KMS-11 (cell line): ENCODE measurements at regions not wholly inside any gene's neighbourhood (a gene's known extent, or its start where the extent isn't known, plus 50 kb on each side); places are given as distances from the start of the nearest gene placed in this dataset.

ENCODE experiments used
- H2AFZ ChIP-seq: fragments of 200-600 bp; sonication (generic); 2 replicates; pipeline ENCODE4 v1.6.1; 2016; ENCODE audit warnings: antibody characterized with exemption, mixed run types, low read depth
- H3K27ac ChIP-seq: fragments of 200-600 bp; sonication (generic); 2 replicates; pipeline ENCODE4 v1.6.1; 2016; ENCODE audit warnings: mild to moderate bottlenecking, mixed run types
- H3K27me3 ChIP-seq: fragments of 200-600 bp; sonication (generic); 2 replicates; pipeline ENCODE4 v1.6.1; 2017; ENCODE audit warnings: mild to moderate bottlenecking, low read depth, mixed run types, moderate library complexity; ENCODE audit not compliant: insufficient read depth
- H3K36me3 ChIP-seq: fragments of 200-600 bp; sonication (generic); 2 replicates; pipeline ENCODE4 v1.6.1; 2017; ENCODE audit warnings: mild to moderate bottlenecking, mixed run types; ENCODE audit not compliant: insufficient read depth
- H3K4me1 ChIP-seq: fragments of 200-600 bp; sonication (generic); 2 replicates; pipeline ENCODE4 v1.6.1; 2016; ENCODE audit warnings: mild to moderate bottlenecking, low read depth, mixed run types; ENCODE audit not compliant: poor library complexity, severe bottlenecking
- H3K4me2 ChIP-seq: fragments of 200-600 bp; sonication (generic); 2 replicates; pipeline ENCODE4 v1.7.0; 2016; ENCODE audit warnings: mild to moderate bottlenecking, mixed run types
- H3K4me3 ChIP-seq: fragments of 200-600 bp; sonication (generic); IDR thresholded peaks from 2 replicates; pipeline ENCODE4 v1.6.1; 2017; ENCODE audit warnings: low read depth, low read length, mixed read lengths; ENCODE audit not compliant: insufficient read depth
- H3K79me2 ChIP-seq: fragments of 200-600 bp; sonication (generic); 2 replicates; pipeline ENCODE4 v1.6.1; 2016; ENCODE audit warnings: low read depth, mixed run types; ENCODE audit not compliant: insufficient read depth
- H3K9ac ChIP-seq: fragments of 200-600 bp; sonication (generic); 2 replicates; pipeline ENCODE4 v1.6.1; 2016; ENCODE audit warnings: mild to moderate bottlenecking, mixed run types
- H4K20me1 ChIP-seq: fragments of 200-600 bp; sonication (generic); 2 replicates; pipeline ENCODE4 v1.6.1; 2016; ENCODE audit warnings: mild to moderate bottlenecking, mixed run types; ENCODE audit not compliant: insufficient read depth
- CTCF ChIP-seq: fragments of 200-600 bp; sonication (generic); conservative IDR thresholded peaks from 2 replicates; pipeline ENCODE4 v1.6.1; 2017; ENCODE audit warnings: low read depth, mild to moderate bottlenecking, antibody characterized with exemption, low read length, moderate library complexity, mixed read lengths

GRCh38 chr12:127579446-127579845 is 687.5 kb upstream of the TMEM132C start:
- Histone ChIP-seq H3K27ac (no peak overlapping the region), H3K4me1 (no peaks in the 10 kb centered on the region), H3K79me2 (no peaks in the 10 kb centered on the region), H3K36me3 (no peaks in the 10 kb centered on the region), H2AFZ (no peak overlapping the region), H3K4me3 (no peak overlapping the region), H3K27me3 (no peaks in the 10 kb centered on the region), H4K20me1 (no peaks in the 10 kb centered on the region), H3K4me2 (no peak overlapping the region), H3K9ac (no peak overlapping the region)
- TF ChIP-seq CTCF: no peak

- no peak overlapping the region for H3K4me3 ChIP-seq
- H4K20me1 ChIP-seq: no peaks in the 10 kb centered on the region
- no peak overlapping the region for H3K4me2 ChIP-seq
- H3K27me3 ChIP-seq: no peaks in the 10 kb centered on the region
- no peaks in the 10 kb centered on the region for H3K79me2 ChIP-seq
- no peak overlapping the region for H3K9ac ChIP-seq
- no peaks in the 10 kb centered on the region for H3K4me1 ChIP-seq
- no peak overlapping the region for H3K27ac ChIP-seq
- H3K36me3 ChIP-seq: no peaks in the 10 kb centered on the region
- TF ChIP-seq CTCF: no peak
- H2AFZ ChIP-seq: no peak overlapping the region
Measured at GRCh38 chr12:127582074-127582473, 684.9 kb upstream of the TMEM132C start.

- no peak for TF ChIP-seq CTCF
- H4K20me1 ChIP-seq: no peaks in the 10 kb centered on the region
- no peaks in the 10 kb centered on the region for H3K27me3 ChIP-seq
- no peak overlapping the region for H2AFZ ChIP-seq
- H3K4me3 ChIP-seq: no peak overlapping the region
- H3K27ac ChIP-seq: no peak overlapping the region
- H3K4me2 ChIP-seq: no peak overlapping the region
- H3K79me2 ChIP-seq: no peaks in the 10 kb centered on the region
- no peak overlapping the region for H3K9ac ChIP-seq
- H3K36me3 ChIP-seq: no peaks in the 10 kb centered on the region
- H3K4me1 ChIP-seq: no peaks in the 10 kb centered on the region
Measured at GRCh38 chr12:127583041-127583440, 683.9 kb upstream of the TMEM132C start.

- no peak overlapping the region for H3K4me3 ChIP-seq
- TF ChIP-seq CTCF: no peak
- no peaks in the 10 kb centered on the region for H4K20me1 ChIP-seq
- no peak overlapping the region for H3K9ac ChIP-seq
- H3K27me3 ChIP-seq: no peaks in the 10 kb centered on the region
- no peaks in the 10 kb centered on the region for H3K36me3 ChIP-seq
- H3K27ac ChIP-seq: no peak overlapping the region
- H3K4me2 ChIP-seq: no peak overlapping the region
- H2AFZ ChIP-seq: no peak overlapping the region
- no peaks in the 10 kb centered on the region for H3K79me2 ChIP-seq
- H3K4me1 ChIP-seq: no peaks in the 10 kb centered on the region
Measured at GRCh38 chr12:127588249-127588648, 678.7 kb upstream of the TMEM132C start.

GRCh38 chr12:127589541-127589940 is 677.4 kb upstream of the TMEM132C start:
- TF ChIP-seq CTCF: no peak
- no peaks in the 10 kb centered on the region for H4K20me1 ChIP-seq
- H3K79me2 ChIP-seq: no peaks in the 10 kb centered on the region
- no peaks in the 10 kb centered on the region for H3K27me3 ChIP-seq
- H3K4me1 ChIP-seq: no peaks in the 10 kb centered on the region
- H3K36me3 ChIP-seq: no peaks in the 10 kb centered on the region
- H3K4me3 ChIP-seq: no peak overlapping the region
- no peak overlapping the region for H3K27ac ChIP-seq
- no peak overlapping the region for H2AFZ ChIP-seq
- H3K4me2 ChIP-seq: no peak overlapping the region
- H3K9ac ChIP-seq: no peak overlapping the region
